OCI-LY3 (cell line): ENCODE measurements at regions not wholly inside any gene's neighbourhood (a gene's known extent, or its start where the extent isn't known, plus 50 kb on each side); places are given as distances from the start of the nearest gene placed in this dataset.

ENCODE experiments used
- CTCF ChIP-seq: fragments of 200-600, 300-600 bp; sonication (generic); IDR thresholded peaks from 2 replicates; pipeline ENCODE4 v1.5.1; 2014; ENCODE audit warnings: antibody characterized with exemption, low read length, low read depth
- EZH2phosphoT487 ChIP-seq: fragments of 200-600 bp; shearing (Covaris generic); IDR thresholded peaks from 2 replicates; pipeline ENCODE4 v1.6.1; 2018; ENCODE audit warnings: antibody characterized with exemption, mixed run types, low read depth

- no peak for TF ChIP-seq CTCF
- TF ChIP-seq EZH2phosphoT487 = no peak
Measured at GRCh38 chr13:108120302-108120701, 95.0 kb downstream of the LIG4 start.
